22Rv1 (cell line): ENCODE measurements at regions not wholly inside any gene's neighbourhood (a gene's known extent, or its start where the extent isn't known, plus 50 kb on each side); places are given as distances from the start of the nearest gene placed in this dataset.
"Not testable (repeated sequence)": the region's sequence is repeated elsewhere in the genome, so short reads cannot be mapped to it uniquely, and the experiment has no call there.

Experiments used
- ZFX ChIP-seq: fragments of 450-650 bp; IDR thresholded peaks from 2 replicates; pipeline ENCODE4 v1.6.1; 2017; ENCODE audit warnings: antibody characterized with exemption, borderline replicate concordance
- TF ChIP-seq, protein P1 (sequence below): fragments of 450-650 bp; IDR thresholded peaks from 2 replicates; pipeline ENCODE4 v1.5.1; 2017; ENCODE audit warnings: mild to moderate bottlenecking

DNA sequence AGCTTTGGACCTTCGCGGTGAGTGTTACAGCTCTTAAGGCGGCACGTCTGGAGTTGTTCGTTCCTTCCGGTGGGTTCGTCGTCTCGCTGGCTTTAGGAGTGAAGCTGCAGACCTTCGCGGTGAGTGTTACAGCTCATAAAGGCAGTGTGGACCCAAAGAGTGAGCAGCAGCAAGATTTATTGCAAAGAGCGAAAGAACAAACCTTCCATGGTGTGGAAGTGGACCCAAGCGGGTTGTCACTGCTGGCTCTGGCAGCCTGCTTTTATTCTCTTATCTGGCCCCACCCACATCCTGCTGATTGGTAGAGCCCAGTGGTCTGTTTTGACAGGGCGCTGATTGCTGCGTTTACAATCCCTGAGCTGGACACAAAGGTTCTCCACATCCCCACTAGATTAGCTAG is 396.1 kb upstream of the LCORL start:
- TF ChIP-seq, protein P1, sequence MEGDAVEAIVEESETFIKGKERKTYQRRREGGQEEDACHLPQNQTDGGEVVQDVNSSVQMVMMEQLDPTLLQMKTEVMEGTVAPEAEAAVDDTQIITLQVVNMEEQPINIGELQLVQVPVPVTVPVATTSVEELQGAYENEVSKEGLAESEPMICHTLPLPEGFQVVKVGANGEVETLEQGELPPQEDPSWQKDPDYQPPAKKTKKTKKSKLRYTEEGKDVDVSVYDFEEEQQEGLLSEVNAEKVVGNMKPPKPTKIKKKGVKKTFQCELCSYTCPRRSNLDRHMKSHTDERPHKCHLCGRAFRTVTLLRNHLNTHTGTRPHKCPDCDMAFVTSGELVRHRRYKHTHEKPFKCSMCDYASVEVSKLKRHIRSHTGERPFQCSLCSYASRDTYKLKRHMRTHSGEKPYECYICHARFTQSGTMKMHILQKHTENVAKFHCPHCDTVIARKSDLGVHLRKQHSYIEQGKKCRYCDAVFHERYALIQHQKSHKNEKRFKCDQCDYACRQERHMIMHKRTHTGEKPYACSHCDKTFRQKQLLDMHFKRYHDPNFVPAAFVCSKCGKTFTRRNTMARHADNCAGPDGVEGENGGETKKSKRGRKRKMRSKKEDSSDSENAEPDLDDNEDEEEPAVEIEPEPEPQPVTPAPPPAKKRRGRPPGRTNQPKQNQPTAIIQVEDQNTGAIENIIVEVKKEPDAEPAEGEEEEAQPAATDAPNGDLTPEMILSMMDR = not testable (repeated sequence)
- TF ChIP-seq ZFX = not testable (repeated sequence)
